Activated CD8-positive, alpha-beta memory T cell treated with anti-CD3 and anti-CD28 coated beads, Interleukin-2, amount 10 ng/mL, durations not matched to agents 7 days and 5 days (primary cell): ENCODE measurements at regions not wholly inside any gene's neighbourhood (a gene's known extent, or its start where the extent isn't known, plus 50 kb on each side); places are given as distances from the start of the nearest gene placed in this dataset.

ENCODE experiments used
- ATAC-seq: fragments of 150-1000 bp; cut with Tn5 transposase; one replicate; pipeline ENCODE4 v1.10.0; 2021; ENCODE audit warnings: moderate library complexity
- CTCF ChIA-PET: fragments of 350-600 bp; sonication (Branson Sonifier 250); formaldehyde crosslinking; loops from one replicate; lab custom pipeline; 2021; ENCODE audit warnings: antibody characterized with exemption; lab: Charles Lee
- DNase-seq: peaks from one replicate; pipeline ENCODE4 v3.0.0-alpha.2; 2020
- H3K27ac Mint-ChIP-seq: one replicate; pipeline ENCODE4 v1.8.0; 2021; ENCODE audit warnings: mild to moderate bottlenecking, mixed read lengths
- H3K27me3 Mint-ChIP-seq: one replicate; pipeline ENCODE4 v1.8.0; 2021; ENCODE audit warnings: mixed read lengths
- H3K36me3 Mint-ChIP-seq: one replicate; pipeline ENCODE4 v1.8.0; 2021; ENCODE audit warnings: mild to moderate bottlenecking, mixed read lengths
- H3K4me1 Mint-ChIP-seq: one replicate; pipeline ENCODE4 v1.8.0; 2021; ENCODE audit warnings: mixed read lengths
- H3K4me3 Mint-ChIP-seq: one replicate; pipeline ENCODE4 v1.8.0; 2021; ENCODE audit warnings: mild to moderate bottlenecking, moderate library complexity, mixed read lengths
- H3K9me3 Mint-ChIP-seq: one replicate; pipeline ENCODE4 v1.8.0; 2022; ENCODE audit warnings: low read depth, mixed read lengths

- ATAC-seq (no peak), DNase-seq (no peak)
- H3K27ac Mint-ChIP-seq: no peak overlapping the region
- H3K4me1 Mint-ChIP-seq: peaks cover 2% of the 10 kb centered on the region
- H3K27me3 Mint-ChIP-seq: peaks cover 8% of the 10 kb centered on the region
- CTCF ChIA-PET: interaction anchor here (1.2 kb wide), 1 partner anchor 8 kb away, joined by 4 read pairs; no protein-coding TSS in a partner anchor
- no peak overlapping the region for H3K4me3 Mint-ChIP-seq
- no peaks in the 10 kb centered on the region for H3K36me3 Mint-ChIP-seq
- H3K9me3 Mint-ChIP-seq: no peaks in the 10 kb centered on the region
These were observed 79.8 kb downstream of the RHOB start for GRCh38 chr2:20526708-20527107.

- H3K4me3 Mint-ChIP-seq: no peak overlapping the region
- peaks cover 8% of the 10 kb centered on the region for H3K27me3 Mint-ChIP-seq
- H3K9me3 Mint-ChIP-seq: no peaks in the 10 kb centered on the region
- no peaks in the 10 kb centered on the region for H3K36me3 Mint-ChIP-seq
- peaks cover 2% of the 10 kb centered on the region for H3K4me1 Mint-ChIP-seq
- CTCF ChIA-PET: no interaction called here
- H3K27ac Mint-ChIP-seq: no peak overlapping the region
- DNase-seq: no peak
- ATAC-seq: no peak
These were observed 81.8 kb downstream of the RHOB start for GRCh38 chr2:20528713-20529112.

GRCh38 chr2:20530520-20530919 lies 83.6 kb downstream of the RHOB start:
- no peaks in the 10 kb centered on the region for H3K4me1 Mint-ChIP-seq
- ATAC-seq (no peak), DNase-seq (no peak)
- H3K36me3 Mint-ChIP-seq: no peaks in the 10 kb centered on the region
- no peak overlapping the region for H3K27ac Mint-ChIP-seq
- H3K4me3 Mint-ChIP-seq: no peak overlapping the region
- CTCF ChIA-PET: no interaction called here
- H3K27me3 Mint-ChIP-seq: peaks cover 3% of the 10 kb centered on the region
- no peaks in the 10 kb centered on the region for H3K9me3 Mint-ChIP-seq

GRCh38 chr2:20531633-20532262 lies 84.9 kb downstream of the RHOB start:
- no peak overlapping the region for H3K27ac Mint-ChIP-seq
- no peaks in the 10 kb centered on the region for H3K4me1 Mint-ChIP-seq
- H3K36me3 Mint-ChIP-seq: no peaks in the 10 kb centered on the region
- peaks cover 3% of the 10 kb centered on the region for H3K27me3 Mint-ChIP-seq
- CTCF ChIA-PET: interaction anchor here (1.0 kb wide), 1 partner anchor 119 kb away, joined by 3 read pairs; the partner anchor contains the start of gene HS1BP3
- H3K9me3 Mint-ChIP-seq: no peaks in the 10 kb centered on the region
- ATAC-seq (no peak), DNase-seq (no peak)
- no peak overlapping the region for H3K4me3 Mint-ChIP-seq

GRCh38 chr2:20532634-20533437 lies 86.0 kb downstream of the RHOB start:
- Mint-ChIP-seq H3K4me3 (no peak overlapping the region), H3K27ac (no peak overlapping the region), H3K27me3 (peaks cover 3% of the 10 kb centered on the region), H3K4me1 (no peaks in the 10 kb centered on the region), H3K9me3 (no peaks in the 10 kb centered on the region), H3K36me3 (no peaks in the 10 kb centered on the region)
- ATAC-seq (no peak), DNase-seq (no peak)
- CTCF ChIA-PET: interaction anchor here (1.0 kb wide), 1 partner anchor 118 kb away, joined by 3 read pairs; the partner anchor contains the start of gene HS1BP3

GRCh38 chr2:20533993-20534622 lies 87.2 kb downstream of the RHOB start:
- ATAC-seq (no peak), DNase-seq (no peak)
- H3K36me3 Mint-ChIP-seq: no peaks in the 10 kb centered on the region
- peak overlapping the region; percentile 1 for H3K27ac Mint-ChIP-seq
- peaks cover 4% of the 10 kb centered on the region for H3K27me3 Mint-ChIP-seq
- H3K4me3 Mint-ChIP-seq: no peak overlapping the region
- peaks cover 6% of the 10 kb centered on the region for H3K4me1 Mint-ChIP-seq
- no peaks in the 10 kb centered on the region for H3K9me3 Mint-ChIP-seq
- CTCF ChIA-PET: interaction anchor here (0.7 to 1.0 kb wide), 2 partner anchors 10 to 84 kb away, joined by 3 read pairs; no protein-coding TSS in a partner anchor

- H3K27ac Mint-ChIP-seq: no peak overlapping the region
- H3K4me1 Mint-ChIP-seq: peaks cover 14% of the 10 kb centered on the region
- H3K36me3 Mint-ChIP-seq: no peaks in the 10 kb centered on the region
- ATAC-seq (no peak), DNase-seq (no peak)
- peaks cover 5% of the 10 kb centered on the region for H3K27me3 Mint-ChIP-seq
- H3K9me3 Mint-ChIP-seq: no peaks in the 10 kb centered on the region
- no peak overlapping the region for H3K4me3 Mint-ChIP-seq
- CTCF ChIA-PET: interaction anchor here (1.0 kb wide), 1 partner anchor 85 kb away, joined by 3 read pairs; no protein-coding TSS in a partner anchor
These were observed 88.3 kb downstream of the RHOB start for GRCh38 chr2:20534913-20535801.

- H3K9me3 Mint-ChIP-seq: no peaks in the 10 kb centered on the region
- no peaks in the 10 kb centered on the region for H3K36me3 Mint-ChIP-seq
- ATAC-seq (no peak), DNase-seq (no peak)
- peaks cover 8% of the 10 kb centered on the region for H3K27me3 Mint-ChIP-seq
- H3K4me1 Mint-ChIP-seq: peaks cover 21% of the 10 kb centered on the region
- peak overlapping the region; percentile 13 for H3K27ac Mint-ChIP-seq
- H3K4me3 Mint-ChIP-seq: no peak overlapping the region
- CTCF ChIA-PET: no interaction called here
These were observed 89.9 kb downstream of the RHOB start for GRCh38 chr2:20536619-20537422.

GRCh38 chr2:20537423-20538307 lies 90.8 kb downstream of the RHOB start:
- CTCF ChIA-PET: interaction anchor here (1.1 kb wide), 1 partner anchor 93 kb away, joined by 3 read pairs; no protein-coding TSS in a partner anchor
- ATAC-seq: no peak

GRCh38 chr2:20538308-20539132 lies 91.6 kb downstream of the RHOB start:
- DNase-seq: no peak
- peaks cover 21% of the 10 kb centered on the region for H3K4me1 Mint-ChIP-seq
- no peaks in the 10 kb centered on the region for H3K9me3 Mint-ChIP-seq
- CTCF ChIA-PET: interaction anchor here (1.1 kb wide), 1 partner anchor 94 kb away, joined by 3 read pairs; no protein-coding TSS in a partner anchor
- H3K27me3 Mint-ChIP-seq: peaks cover 8% of the 10 kb centered on the region
- H3K36me3 Mint-ChIP-seq: no peaks in the 10 kb centered on the region
- no peak for ATAC-seq
- peak overlapping the region; percentile 55 for H3K27ac Mint-ChIP-seq
- no peak overlapping the region for H3K4me3 Mint-ChIP-seq

More at GRCh38 chr2:20537423-20538307, 90.8 kb downstream of the RHOB start:
- Mint-ChIP-seq H3K9me3 (no peaks in the 10 kb centered on the region), H3K4me3 (no peak overlapping the region), H3K4me1 (peaks cover 21% of the 10 kb centered on the region), H3K36me3 (no peaks in the 10 kb centered on the region), H3K27me3 (peaks cover 8% of the 10 kb centered on the region), H3K27ac (no peak overlapping the region)
- no peak for DNase-seq
